Activated CD8-positive, alpha-beta T cell treated with anti-CD3 and anti-CD28 coated beads for 36 hours (primary cell): ENCODE measurements at regions not wholly inside any gene's neighbourhood (a gene's known extent, or its start where the extent isn't known, plus 50 kb on each side); places are given as distances from the start of the nearest gene placed in this dataset.

ENCODE experiments used
- ATAC-seq: fragments of 200-7000 bp; cut with Tn5 transposase; one replicate; pipeline ENCODE4 v1.10.0; 2021; ENCODE audit warnings: mild to moderate bottlenecking, moderate library complexity
- CTCF ChIA-PET: fragments of 350-600 bp; sonication (Branson Sonifier 250); formaldehyde crosslinking; loops from one replicate; lab custom pipeline; 2021; ENCODE audit warnings: antibody characterized with exemption; lab: Charles Lee
- POLR2A ChIA-PET: fragments of 350-600 bp; sonication (Branson Sonifier 250); formaldehyde crosslinking; loops from one replicate; lab custom pipeline; 2021; ENCODE audit warnings: antibody characterized with exemption; lab: Charles Lee
- DNase-seq: peaks from one replicate; pipeline ENCODE4 v3.0.0-alpha.2; 2020
- H3K27ac Mint-ChIP-seq: one replicate; pipeline ENCODE4 v1.8.0; 2021; ENCODE audit warnings: mild to moderate bottlenecking, mixed read lengths
- H3K27me3 Mint-ChIP-seq: one replicate; pipeline ENCODE4 v1.8.0; 2021; ENCODE audit warnings: mixed read lengths
- H3K36me3 Mint-ChIP-seq: one replicate; pipeline ENCODE4 v1.8.0; 2021; ENCODE audit warnings: low read depth, mixed read lengths
- H3K4me1 Mint-ChIP-seq: one replicate; pipeline ENCODE4 v1.8.0; 2021; ENCODE audit warnings: low read depth, mixed read lengths
- H3K4me3 Mint-ChIP-seq: one replicate; pipeline ENCODE4 v1.8.0; 2021; ENCODE audit warnings: mild to moderate bottlenecking, moderate library complexity, mixed read lengths
- H3K9me3 Mint-ChIP-seq: one replicate; pipeline ENCODE4 v1.8.0; 2021; ENCODE audit warnings: mixed read lengths
- intact Hi-C: fragments of 100-400 bp; cut with micrococcal nuclease; formaldehyde crosslinking; loops from one replicate; pipeline ENCODE4 v1.10.0; 2022
- TF ChIP-seq, protein P1 (sequence below): fragments of 200-600 bp; IDR thresholded peaks from one replicate; pipeline ENCODE4 v1.8.0; 2022; ENCODE audit warnings: antibody characterized with exemption, mild to moderate bottlenecking

DNA sequence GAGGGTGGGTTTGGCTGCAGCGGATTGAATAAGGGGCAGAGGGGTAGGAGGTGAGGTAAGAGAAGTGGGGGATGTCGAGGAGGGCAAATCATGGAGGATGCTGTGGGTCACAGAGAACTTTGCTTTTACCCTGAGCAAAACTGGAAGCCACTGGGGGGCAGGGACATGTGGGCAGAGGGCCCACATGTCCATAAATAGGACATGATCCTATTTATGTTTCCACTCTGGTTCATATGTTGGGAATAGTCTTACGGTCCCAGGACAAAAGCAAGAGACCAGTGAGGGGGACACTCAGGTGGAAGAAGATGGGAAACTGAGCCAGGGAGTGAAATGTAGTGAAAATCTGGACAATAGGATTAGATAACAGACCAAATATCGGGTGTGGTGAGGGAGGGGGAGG is 85.5 kb upstream of the MRPS22 start:
- Mint-ChIP-seq H3K4me1 (no peaks in the 10 kb centered on the region), H3K9me3 (no peaks in the 10 kb centered on the region), H3K4me3 (no peak overlapping the region), H3K27ac (no peak overlapping the region), H3K36me3 (no peaks in the 10 kb centered on the region), H3K27me3 (peaks cover 7% of the 10 kb centered on the region)
- TF ChIP-seq, protein P1, sequence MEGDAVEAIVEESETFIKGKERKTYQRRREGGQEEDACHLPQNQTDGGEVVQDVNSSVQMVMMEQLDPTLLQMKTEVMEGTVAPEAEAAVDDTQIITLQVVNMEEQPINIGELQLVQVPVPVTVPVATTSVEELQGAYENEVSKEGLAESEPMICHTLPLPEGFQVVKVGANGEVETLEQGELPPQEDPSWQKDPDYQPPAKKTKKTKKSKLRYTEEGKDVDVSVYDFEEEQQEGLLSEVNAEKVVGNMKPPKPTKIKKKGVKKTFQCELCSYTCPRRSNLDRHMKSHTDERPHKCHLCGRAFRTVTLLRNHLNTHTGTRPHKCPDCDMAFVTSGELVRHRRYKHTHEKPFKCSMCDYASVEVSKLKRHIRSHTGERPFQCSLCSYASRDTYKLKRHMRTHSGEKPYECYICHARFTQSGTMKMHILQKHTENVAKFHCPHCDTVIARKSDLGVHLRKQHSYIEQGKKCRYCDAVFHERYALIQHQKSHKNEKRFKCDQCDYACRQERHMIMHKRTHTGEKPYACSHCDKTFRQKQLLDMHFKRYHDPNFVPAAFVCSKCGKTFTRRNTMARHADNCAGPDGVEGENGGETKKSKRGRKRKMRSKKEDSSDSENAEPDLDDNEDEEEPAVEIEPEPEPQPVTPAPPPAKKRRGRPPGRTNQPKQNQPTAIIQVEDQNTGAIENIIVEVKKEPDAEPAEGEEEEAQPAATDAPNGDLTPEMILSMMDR = no peak
- intact Hi-C loops = no loop called here
- DNase-seq (no peak), ATAC-seq (no peak)
- ChIA-PET CTCF (no interaction called here), POLR2A (no interaction called here)

- ATAC-seq (no peak), DNase-seq (no peak)
- no peaks in the 10 kb centered on the region for H3K9me3 Mint-ChIP-seq
- no peak overlapping the region for H3K4me3 Mint-ChIP-seq
- CTCF ChIA-PET = no interaction called here
- H3K27me3 Mint-ChIP-seq = peaks cover 7% of the 10 kb centered on the region
- intact Hi-C loops = no loop called here
- no peaks in the 10 kb centered on the region for H3K36me3 Mint-ChIP-seq
- POLR2A ChIA-PET = no interaction called here
- H3K4me1 Mint-ChIP-seq = no peaks in the 10 kb centered on the region
- TF ChIP-seq, protein P1 = no peak
- no peak overlapping the region for H3K27ac Mint-ChIP-seq
Measured at GRCh38 chr3:139259398-139259797, 84.4 kb upstream of the MRPS22 start.

GRCh38 chr3:139260041-139260486 is 83.8 kb upstream of the MRPS22 start:
- H3K36me3 Mint-ChIP-seq = no peaks in the 10 kb centered on the region
- H3K9me3 Mint-ChIP-seq = no peaks in the 10 kb centered on the region
- H3K27me3 Mint-ChIP-seq = peaks cover 7% of the 10 kb centered on the region
- TF ChIP-seq, protein P1 = no peak
- ATAC-seq (no peak), DNase-seq (no peak)
- POLR2A ChIA-PET = interaction anchor here (1.3 kb wide), 1 partner anchor 10 kb away, joined by 3 read pairs; no protein-coding TSS in a partner anchor
- no peaks in the 10 kb centered on the region for H3K4me1 Mint-ChIP-seq
- CTCF ChIA-PET = no interaction called here
- intact Hi-C loops = no loop called here
- H3K4me3 Mint-ChIP-seq = no peak overlapping the region
- H3K27ac Mint-ChIP-seq = no peak overlapping the region

GRCh38 chr3:139260793-139261736 is 82.8 kb upstream of the MRPS22 start:
- H3K36me3 Mint-ChIP-seq = no peaks in the 10 kb centered on the region
- intact Hi-C loops = no loop called here
- TF ChIP-seq, protein P1 = no peak
- DNase-seq = no peak
- H3K4me1 Mint-ChIP-seq = no peaks in the 10 kb centered on the region
- no peaks in the 10 kb centered on the region for H3K9me3 Mint-ChIP-seq
- no peak for ATAC-seq
- H3K27ac Mint-ChIP-seq = no peak overlapping the region
- POLR2A ChIA-PET = interaction anchor here (1.3 kb wide), 1 partner anchor 9 kb away, joined by 3 read pairs; no protein-coding TSS in a partner anchor
- H3K4me3 Mint-ChIP-seq = no peak overlapping the region
- H3K27me3 Mint-ChIP-seq = peaks cover 7% of the 10 kb centered on the region
- CTCF ChIA-PET = no interaction called here
